HPDE6-E6E7 (cell line): ENCODE measurements at regions not wholly inside any gene's neighbourhood (a gene's known extent, or its start where the extent isn't known, plus 50 kb on each side); places are given as distances from the start of the nearest gene placed in this dataset.
A peak's percentile ranks its signal among the peaks of the same experiment; 100 is the strongest.
"Not testable (repeated sequence)": the region's sequence is repeated elsewhere in the genome, so short reads cannot be mapped to it uniquely, and the experiment has no call there.

Source experiments
- DNase-seq: peaks from one replicate; pipeline ENCODE4 v3.0.0; 2011; ENCODE audit warnings: missing footprints; ENCODE audit errors: extremely low spot score

DNA sequence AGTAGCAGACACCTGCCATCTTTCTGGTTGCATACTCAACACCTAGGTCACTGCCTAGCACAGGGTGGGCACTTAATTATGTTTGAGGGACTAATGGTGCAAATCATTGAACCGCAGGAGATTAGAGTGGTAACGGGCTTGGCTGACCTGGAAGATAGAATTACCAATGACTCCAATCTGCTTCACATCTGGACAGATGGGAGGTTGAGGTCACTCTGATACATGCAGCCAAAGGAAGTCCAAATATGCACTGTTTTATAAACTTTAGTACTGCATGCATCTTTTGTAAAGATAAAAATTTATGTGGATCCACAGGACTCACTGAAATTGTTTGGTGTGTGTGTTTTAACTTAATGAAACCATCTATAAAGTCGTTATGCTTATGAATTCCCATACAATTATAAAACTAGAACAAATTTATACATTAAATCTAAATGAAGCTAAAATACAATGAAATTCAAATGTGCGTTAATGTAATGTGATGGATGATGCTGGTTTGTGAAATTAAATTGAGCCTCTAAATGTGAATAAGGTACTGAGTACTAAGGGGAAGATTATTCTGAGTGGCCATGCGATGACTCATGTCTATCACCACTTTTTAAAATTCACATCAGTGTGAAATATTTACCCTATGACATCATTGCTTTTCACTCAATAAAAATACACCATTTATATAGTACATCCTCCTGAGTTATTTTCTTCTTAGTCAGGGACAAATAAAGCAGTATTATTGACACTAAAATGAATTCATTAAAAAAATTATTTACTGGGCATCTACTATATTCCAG is 224.7 kb upstream of the FAM78B start:
- no peak for DNase-seq

DNA sequence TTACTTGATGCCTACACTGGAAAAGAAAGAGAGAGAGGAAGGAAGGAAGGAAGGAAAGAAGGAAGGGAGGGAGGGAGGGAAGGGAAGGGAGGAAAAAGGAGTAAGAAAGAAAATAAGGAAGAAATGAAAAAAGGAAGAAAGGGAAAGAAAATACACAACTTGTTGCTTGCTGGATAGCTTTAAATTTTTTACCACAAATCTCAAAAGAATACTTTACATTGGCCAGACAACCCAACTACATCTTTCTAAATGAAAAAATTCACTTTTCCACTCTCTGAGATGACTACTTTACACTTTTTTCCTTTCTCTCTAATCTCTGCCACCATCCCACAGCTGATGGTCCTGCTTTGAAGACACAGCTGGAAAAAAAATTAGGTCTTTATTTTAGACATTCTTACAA is 228.9 kb upstream of the FAM78B start:
- no peak for DNase-seq

DNA sequence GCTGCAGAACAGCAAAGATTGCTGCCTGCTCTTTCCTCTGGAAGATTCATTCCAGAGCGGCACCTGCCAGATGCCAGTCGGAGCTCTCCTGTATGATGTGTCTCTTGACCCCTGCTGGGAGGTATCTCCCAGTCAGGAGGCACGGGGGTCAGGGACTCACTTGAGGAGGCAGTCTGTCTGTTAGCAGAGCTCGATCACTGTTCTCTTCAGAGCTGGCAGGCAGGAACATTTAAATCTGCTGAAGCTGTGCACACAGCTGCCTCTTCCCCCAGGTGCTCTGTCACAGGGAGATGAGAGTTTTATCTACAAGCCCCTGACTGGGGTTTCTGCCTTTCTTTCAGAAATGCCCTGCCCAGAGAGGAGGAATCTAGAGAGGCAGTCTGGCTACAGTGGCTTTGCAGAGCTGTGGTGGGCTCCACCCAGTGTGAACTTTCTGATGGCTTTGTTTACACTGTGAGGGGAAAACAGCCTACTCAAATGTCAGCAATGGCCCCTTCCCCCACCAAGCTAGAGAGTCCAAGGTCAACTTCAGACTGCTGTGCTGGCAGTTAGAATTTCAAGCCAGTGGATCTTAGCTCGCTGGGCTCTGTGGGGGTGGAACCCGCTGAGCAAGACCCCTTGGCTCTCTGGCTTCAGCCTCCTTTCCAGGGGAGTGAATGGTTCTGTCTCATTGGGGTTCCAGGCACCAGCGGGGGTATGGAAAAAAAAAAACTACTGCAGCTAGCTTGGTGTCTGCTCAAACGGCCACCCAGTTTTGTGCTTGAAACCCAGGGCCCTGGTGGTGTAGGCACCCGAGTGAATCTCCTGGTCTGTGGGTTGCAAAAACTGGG is 242.7 kb upstream of the FAM78B start:
- not testable (repeated sequence) for DNase-seq

DNA sequence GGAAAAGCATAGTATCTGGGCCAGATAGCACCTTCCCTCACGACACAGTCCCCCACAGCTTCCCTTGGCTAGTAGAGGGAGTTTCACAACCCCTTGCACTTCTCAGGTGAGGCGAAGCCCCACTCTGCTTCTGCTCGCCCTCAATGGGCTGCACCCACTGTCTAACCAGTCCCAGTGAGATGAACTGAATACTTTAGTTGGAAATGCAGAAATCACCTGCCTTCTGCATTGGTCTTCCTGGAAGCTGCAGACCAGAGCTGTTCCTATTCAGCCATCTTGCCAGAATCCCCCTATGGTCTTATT is 243.2 kb upstream of the FAM78B start:
- no peak for DNase-seq

DNA sequence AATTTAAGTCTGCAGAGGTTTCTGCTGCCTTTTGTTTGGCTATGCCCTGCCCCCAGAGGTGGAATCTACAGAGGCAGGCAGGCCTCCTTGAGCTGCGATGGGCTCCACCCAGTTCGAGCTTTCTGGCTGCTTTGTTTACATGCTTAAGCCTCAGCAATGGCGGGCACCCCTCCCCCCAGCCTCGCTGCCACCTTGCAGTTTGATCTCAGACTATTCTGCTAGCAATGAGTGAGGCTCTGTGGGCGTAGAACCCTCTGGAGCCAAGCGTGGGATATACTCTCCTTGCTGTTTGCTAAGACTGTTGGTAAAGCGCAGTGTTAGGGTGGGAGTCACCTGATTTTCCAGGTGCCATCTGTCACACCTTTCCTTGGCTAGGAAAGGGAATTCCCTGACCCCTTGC is 250.0 kb upstream of the FAM78B start:
- not testable (repeated sequence) for DNase-seq

DNA sequence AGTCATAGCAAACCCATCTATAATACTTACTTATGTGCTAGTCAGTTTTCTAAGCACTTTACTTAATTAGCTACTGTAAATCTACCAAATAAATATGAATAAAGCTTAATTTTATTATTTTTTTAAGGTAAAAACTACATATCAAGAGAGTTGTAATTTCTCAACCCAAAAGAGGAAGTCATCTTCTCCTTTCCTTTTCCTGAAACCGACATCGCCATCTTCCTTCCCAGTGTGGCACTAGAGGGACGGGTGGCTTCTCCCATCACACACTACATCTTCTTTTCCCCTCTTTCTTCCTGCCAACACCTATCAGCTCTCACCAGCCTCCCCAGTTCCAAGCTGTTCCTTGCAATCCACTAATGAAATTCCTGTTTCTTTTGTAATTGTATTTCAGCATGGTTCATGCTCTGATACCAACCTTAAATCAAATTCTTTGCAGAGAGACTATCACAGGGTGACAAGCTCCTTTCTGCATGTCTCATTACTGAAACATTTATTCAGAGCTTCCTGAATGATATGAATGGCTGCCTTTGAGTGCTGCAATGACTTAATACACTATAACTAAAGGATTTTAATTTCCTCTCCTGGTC is 251.6 kb upstream of the FAM78B start:
- no peak for DNase-seq

DNA sequence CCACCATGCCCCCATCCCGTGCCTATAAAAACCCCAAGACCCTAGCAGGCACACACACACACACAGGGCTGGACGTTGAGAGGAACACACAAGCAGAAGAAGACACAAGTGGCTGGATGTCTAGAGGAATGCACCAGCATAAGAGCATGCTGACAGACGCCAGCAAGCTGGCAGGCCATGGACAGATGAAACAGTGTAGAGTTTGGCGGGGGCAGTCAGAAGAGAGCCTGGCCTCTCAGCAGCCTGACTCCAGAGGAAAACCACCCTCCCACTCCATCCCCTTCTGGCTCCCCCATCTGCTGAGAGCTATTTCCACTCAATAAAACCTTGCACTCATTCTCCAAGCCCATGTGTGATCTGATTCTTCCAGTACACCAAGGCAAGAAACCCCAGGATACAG is 255.8 kb upstream of the FAM78B start:
- not testable (repeated sequence) for DNase-seq

DNA sequence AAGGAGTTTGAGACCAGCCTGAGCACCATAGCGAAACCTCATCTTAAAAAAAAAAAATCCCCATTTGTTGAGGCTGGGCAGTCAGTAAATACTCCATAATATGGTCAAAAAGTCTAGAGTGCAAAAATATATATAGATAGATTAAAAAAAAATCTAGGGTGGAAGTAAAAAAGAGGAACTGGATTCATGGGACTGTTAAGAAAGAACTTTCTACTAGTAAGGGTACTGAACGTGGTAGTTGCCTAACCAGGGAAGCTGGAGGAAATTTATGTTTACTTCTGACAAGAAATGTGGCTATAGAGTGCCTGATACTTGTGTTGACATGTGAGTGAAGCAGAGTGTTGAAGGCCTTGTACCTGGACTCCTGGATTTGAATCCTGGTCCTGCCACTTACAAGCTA is 265.9 kb upstream of the FAM78B start:
- DNase-seq = no peak

DNA sequence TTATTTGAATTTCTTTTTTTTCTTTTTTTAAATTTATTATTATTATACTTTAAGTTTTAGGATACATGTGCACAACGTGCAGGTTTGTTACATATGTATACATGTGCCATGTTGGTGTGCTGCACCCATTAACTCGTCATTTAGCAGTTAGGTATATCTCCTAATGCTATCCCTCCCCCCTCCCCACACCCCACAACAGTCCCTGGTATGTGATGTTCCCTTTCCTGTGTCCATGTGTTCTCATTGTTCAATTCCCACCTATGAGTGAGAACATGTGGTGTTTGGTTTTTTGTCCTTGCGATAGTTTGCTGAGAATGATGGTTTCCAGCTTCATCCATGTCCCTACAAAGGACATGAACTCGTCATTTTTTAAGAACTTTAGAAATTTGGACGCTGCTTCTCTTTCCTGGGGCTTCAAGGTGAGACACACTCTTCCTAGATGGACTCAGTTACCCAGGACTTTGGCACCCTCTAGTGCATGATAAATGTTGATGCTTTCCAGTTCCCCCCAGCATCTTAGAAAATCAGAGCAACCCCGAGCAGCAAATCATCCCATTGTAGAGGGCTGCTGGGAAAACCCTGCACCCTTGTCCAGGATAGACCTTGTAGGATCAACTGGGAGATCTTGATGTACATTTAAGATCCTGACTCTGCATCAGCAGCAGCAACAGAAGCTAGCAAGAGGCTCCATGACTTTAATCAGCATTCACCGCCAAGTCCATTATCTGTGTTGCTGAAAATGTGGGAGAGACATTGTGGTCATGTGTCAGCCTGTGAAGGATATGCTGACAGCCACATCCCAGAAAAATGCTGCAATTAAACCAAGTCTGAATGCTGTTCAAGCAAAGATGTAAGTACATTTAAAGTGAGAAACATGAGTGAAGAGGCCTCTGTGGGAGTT is 266.9 kb upstream of the FAM78B start:
- peak; percentile 10 for DNase-seq

DNA sequence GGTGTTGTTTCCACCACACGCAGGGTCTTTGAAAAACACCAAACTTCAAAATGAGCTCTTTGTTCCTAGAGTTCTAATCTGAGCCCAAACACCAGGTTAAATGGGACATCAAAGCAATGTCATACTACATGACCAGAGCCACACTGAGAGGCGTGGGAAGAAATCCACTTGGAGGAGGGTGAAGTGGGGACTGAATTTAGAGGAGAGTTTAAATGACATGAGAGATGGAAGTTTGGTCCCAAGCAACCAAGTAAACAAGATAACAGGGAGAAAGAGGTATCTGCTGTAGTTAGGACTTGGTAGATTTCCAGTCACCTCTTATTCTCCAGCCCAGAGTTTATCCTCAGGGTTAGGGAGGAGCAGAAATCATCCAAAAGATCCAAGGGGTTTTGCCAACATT is 290.9 kb upstream of the FAM78B start:
- DNase-seq = no peak

DNA sequence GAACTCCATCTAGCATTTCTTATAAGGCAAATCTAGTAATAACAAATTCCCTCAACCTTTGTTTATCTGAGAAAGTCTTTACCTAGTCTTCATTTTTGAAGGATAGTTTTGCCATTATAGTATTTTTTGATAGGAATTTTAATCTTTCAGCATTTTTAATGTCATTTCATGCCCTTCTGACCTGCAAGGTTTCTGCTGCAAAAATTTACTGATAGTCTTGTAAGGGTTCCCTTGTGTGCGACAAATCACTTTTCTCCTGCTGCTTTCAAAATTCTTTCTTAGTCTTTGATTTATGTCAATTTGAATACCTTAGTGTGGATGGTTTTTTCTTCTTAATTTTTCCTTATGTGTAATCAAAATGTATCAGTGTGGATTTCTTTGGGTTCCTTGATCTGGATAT is 297.5 kb upstream of the FAM78B start:
- DNase-seq = no peak

DNA sequence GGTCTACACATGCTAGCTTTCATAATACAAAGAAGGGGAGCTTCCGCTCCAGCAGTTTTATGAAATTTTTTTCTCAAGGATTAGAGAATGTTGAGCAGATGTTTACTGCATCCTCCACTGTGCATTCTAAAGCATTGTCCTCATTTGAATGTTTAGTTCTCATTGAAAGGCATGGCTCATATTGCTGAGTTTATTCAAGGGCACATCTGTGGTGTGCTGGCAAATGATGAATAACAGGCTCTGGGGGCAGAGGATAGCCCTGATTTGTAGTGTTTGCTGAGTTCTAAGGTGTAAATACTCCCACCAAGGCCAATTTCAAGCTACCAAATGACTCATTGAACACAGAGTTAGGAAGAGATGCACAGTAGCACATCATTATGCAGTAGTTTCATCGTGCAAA is 303.2 kb upstream of the FAM78B start:
- DNase-seq = no peak

DNA sequence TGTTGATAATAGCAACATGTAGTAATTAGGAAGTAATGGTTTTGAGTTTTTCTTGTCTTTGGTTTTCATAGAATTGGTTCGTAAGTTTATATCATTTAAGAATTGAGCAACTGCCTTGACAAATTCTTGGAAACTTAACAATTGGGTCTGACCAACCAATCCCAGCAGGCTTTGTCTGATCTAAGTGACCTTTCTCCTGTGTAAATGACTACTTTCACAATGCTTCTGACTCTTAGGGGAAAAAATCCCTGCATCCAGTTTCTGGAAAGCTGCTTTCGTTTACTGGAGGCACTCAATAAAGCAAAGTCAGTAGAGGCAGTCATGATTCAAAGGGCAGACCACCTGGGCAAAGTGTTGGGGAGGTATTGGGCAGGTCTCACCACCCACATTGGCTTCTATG is 303.6 kb upstream of the FAM78B start:
- DNase-seq = no peak

DNA sequence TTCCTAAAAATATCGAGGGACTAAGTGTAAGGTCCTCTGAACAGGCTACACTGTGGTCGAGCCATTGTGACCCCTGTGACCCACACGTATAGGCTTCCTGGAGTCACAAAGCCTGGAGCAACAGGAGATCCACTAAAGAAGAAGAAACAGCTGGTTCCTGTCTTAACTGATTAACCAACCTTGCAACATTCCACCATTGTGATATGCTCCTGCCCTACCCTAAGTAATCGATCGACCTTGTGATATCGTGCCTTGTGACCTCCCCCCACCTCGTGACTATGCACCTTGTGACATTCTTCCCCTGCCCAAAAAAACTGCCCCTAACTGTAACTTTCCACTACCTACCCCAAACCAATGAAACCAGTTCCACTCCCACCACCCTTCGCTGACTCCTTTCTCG is 304.6 kb upstream of the FAM78B start:
- no peak for DNase-seq

DNA sequence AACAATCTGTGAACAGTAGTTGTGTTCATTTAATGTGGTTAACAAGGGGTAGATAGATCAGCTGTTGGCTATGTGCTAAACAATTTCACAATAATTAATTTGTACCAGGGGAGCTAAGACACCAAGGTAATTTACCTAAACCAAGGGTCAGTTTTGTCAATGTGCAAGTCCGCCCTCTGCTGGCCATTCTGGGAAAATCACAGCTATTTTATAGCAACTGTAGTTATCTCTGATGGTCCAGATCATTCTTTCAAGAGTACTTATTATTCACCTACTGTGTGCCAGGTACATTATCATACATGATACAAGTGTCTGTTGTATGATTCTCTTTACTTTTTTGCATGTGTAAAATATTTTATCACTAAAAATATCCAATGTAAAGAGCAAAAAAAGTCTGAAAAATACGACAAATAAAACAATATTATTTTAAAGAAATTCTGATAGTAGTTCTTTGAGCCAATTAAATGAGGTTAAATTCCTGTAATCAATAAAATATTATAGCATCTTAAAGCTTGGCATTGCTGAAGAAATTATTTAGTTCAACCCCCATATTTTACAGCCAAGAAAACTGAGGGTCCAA is 312.3 kb upstream of the FAM78B start:
- no peak for DNase-seq

DNA sequence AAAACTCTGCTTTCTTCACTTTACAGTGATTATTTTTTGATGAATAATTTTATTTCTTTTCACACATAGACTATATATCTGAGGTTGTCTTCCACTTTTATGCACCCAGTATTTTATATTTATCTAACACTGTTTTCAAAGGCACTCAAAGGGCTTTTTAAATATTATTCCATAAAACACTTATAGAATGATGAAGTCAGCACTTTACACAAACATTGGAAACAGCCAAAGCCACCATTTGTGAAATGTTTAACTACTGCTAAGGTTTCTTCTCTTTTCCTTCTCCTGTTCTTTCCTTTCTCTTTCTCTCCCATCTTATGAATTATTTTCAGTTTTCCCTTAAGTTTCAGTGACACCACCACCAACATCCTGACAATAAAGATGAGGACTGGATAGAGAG is 317.7 kb upstream of the FAM78B start:
- DNase-seq = no peak

DNA sequence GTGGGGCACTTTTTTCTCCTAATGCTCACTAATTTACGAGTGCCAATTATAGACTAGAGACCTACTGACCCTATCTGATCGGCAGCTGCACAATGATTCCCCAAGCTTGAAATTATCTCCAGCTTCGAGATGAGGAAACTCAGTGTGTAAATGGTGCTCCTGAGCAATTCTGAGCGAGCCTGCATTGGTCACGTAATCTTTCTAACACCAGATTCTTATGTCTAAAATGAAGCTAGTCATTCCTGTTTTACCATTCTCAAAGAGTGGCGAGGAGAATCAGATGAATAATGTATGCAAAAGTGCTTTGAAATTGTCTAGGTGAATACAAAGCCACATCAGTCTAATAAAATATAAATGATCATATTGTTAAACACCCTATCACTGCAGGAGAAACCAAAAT is 318.1 kb upstream of the FAM78B start:
- DNase-seq = no peak

DNA sequence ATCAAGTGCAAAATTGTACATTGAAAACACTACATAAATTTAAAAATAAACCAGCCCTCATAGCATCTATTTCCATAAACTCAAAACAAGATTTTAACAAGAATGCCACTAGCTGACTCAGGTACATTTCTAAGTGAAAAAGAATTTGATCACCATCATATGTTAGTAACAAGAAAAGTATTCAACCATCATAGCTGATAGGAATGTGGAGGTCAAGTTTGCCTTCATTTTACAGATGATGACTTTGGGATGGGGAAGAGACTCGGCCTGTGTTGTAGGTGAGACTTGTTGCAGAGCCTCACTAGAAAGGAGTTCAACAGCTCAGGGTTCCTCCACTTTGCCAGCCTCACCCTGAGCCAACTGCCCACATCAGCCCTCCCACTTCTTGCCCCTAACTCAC is 318.8 kb upstream of the FAM78B start:
- no peak for DNase-seq

DNA sequence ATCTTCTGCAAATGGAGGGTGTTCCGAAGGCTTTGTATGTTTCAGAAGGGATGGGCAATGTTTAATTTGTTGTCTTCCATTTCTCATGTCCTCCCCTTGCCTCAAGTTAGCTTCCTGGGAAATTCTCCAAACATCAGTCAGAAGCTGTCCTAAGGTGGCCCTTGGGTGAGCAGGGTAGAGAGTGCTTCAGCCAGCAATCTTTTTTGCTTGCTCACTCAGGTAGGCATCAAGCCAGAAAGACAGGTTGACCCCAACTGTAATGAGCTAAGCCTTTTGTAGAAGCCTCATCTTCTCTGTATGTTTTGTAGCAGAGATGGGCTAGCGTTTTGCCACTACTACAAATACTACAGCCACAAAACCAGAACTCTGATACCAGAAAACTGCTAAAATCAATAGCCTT is 321.5 kb upstream of the FAM78B start:
- no peak for DNase-seq

DNA sequence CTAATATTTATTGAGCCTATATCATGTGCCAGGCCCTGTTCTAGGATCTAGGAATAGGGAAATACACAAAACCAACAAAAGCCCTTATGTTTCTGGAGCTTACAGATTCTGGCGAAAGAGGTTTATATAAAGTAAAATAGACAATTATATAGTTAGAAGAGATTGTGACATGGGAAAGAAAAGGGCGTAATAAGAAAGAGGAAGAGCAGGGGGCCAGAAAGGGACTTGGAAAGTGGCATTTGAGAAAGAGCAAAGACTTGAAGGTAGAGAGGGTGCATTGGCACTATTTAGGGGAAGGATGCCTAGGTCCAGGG is 322.5 kb upstream of the FAM78B start:
- DNase-seq = no peak

DNA sequence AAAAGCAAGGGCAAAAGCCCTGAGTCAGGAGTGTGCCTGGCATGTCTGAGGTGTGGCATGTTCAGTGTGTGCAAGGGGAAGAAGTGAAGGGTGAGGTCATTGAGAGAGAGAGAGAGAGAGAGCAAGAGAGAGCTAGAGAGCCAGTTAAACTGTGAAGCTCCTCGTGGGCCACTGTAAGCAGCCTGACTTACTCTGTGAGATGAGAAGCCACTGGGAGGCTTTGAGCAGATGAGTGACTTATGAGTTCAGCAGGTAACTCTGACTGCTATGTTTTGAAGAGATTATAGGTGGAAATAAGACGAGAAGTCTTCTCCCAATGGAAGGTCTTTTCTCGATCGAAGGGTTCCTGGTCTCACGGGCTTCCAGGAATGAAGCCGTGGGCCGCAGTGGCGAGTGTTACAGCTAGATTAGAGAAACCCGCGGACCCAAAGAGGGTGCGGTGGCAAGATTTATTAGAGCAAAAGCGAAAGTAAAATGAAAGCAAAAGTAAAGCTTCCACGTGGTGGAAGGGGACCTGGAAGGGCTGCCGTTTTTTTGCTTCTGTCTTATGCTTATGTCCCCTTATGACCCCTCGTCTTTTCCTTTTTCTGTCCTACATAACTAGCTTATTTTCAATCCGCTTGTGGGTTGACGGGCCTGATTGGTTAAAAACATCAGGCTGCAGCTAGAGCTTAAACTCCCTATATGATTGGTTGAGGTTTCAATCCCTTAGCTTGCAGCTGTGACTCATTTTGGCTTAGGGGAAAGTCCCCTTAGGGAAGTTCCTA is 323.1 kb upstream of the FAM78B start:
- DNase-seq = no peak
